DMS 273 treated with DMSO at 0.1 percent for 48 hours (cell line): ENCODE measurements at regions not wholly inside any gene's neighbourhood (a gene's known extent, or its start where the extent isn't known, plus 50 kb on each side); places are given as distances from the start of the nearest gene placed in this dataset.

Source experiments
- DNase-seq: peaks from one replicate; lab custom pipeline; 2025; lab: John Stamatoyannopoulos, UW

- DNase-seq: no peak
Measured at GRCh38 chr17:12590417-12590816, 75.3 kb upstream of the MYOCD start.

GRCh38 chr17:12591021-12591735 lies 74.5 kb upstream of the MYOCD start:
- no peak for DNase-seq

GRCh38 chr17:12592941-12593340 lies 72.7 kb upstream of the MYOCD start:
- DNase-seq: no peak

GRCh38 chr17:12596961-12597360 lies 68.7 kb upstream of the MYOCD start:
- DNase-seq: no peak

GRCh38 chr17:12597895-12598294 lies 67.8 kb upstream of the MYOCD start:
- no peak for DNase-seq

- DNase-seq: no peak
Measured at GRCh38 chr17:12599186-12599920, 66.3 kb upstream of the MYOCD start.

- no peak for DNase-seq
Measured at GRCh38 chr17:12600349-12600748, 65.3 kb upstream of the MYOCD start.

- no peak for DNase-seq
Measured at GRCh38 chr17:12603566-12603965, 62.1 kb upstream of the MYOCD start.

GRCh38 chr17:12605222-12605621 lies 60.5 kb upstream of the MYOCD start:
- DNase-seq: no peak

- no peak for DNase-seq
Measured at GRCh38 chr17:12613566-12613965, 52.1 kb upstream of the MYOCD start.
